IMR-90 (cell line): ENCODE measurements at regions not wholly inside any gene's neighbourhood (a gene's known extent, or its start where the extent isn't known, plus 50 kb on each side); places are given as distances from the start of the nearest gene placed in this dataset.

Experiments
- ATAC-seq: fragments of 200-7000 bp; cut with Tn5 transposase; 2 replicates; pipeline ENCODE4 v1.9.1; 2020; ENCODE audit warnings: low read depth, mild to moderate bottlenecking, moderate library complexity
- BruUV-seq: library from RNA; stranded (reverse); fragments of 400-500 nt; replicated peaks from 2 replicates; lab custom pipeline; 2021; lab: Mats Ljungman, UMichigan
- CTCF ChIA-PET: fragments of 300-600 bp; formaldehyde crosslinking; extraction: SDS; loops from one replicate; lab custom pipeline; 2021; ENCODE audit warnings: antibody characterized with exemption; lab: Yijun Ruan, JAX
- POLR2A ChIA-PET: fragments of 300-600 bp; sonication (Branson Sonifier 250); formaldehyde crosslinking; loops from one replicate; lab custom pipeline; 2022; ENCODE audit warnings: antibody characterized with exemption; ENCODE audit not compliant: unreplicated experiment; lab: Charles Lee
- DNase-seq: peaks from one replicate; pipeline ENCODE4 v3.0.0; 2013
- H2AFZ ChIP-seq: replicated peaks from 2 replicates; pipeline ENCODE3; 2013; ENCODE audit warnings: low read length, mild to moderate bottlenecking; ENCODE audit not compliant: poor library complexity
- H2AK5ac ChIP-seq: 2 replicates; pipeline ENCODE4 v1.6.1; 2013; ENCODE audit warnings: low read depth, low read length, inconsistent platforms
- H2AK9ac ChIP-seq: replicated peaks from 2 replicates; pipeline ENCODE3; 2013; ENCODE audit warnings: mild to moderate bottlenecking, low read depth, low read length, moderate library complexity; ENCODE audit not compliant: poor library complexity
- H2BK120ac ChIP-seq: 2 replicates; pipeline ENCODE4 v1.6.1; 2013; ENCODE audit warnings: low read depth, low read length, inconsistent platforms
- H2BK15ac ChIP-seq: 3 replicates; pipeline ENCODE4 v1.6.1; 2013; ENCODE audit warnings: low read depth, low read length, inconsistent platforms
- H2BK20ac ChIP-seq: 2 replicates; pipeline ENCODE4 v1.6.1; 2013; ENCODE audit warnings: low read depth, mild to moderate bottlenecking, inconsistent platforms, low read length, moderate library complexity
- H2BK5ac ChIP-seq: 2 replicates; pipeline ENCODE4 v1.6.1; 2013; ENCODE audit warnings: mild to moderate bottlenecking, low read depth, low read length, inconsistent platforms; ENCODE audit not compliant: poor library complexity, severe bottlenecking
- H3K14ac ChIP-seq: replicated peaks from 2 replicates; pipeline ENCODE4 v1.6.1; 2013; ENCODE audit warnings: low read depth, low read length, inconsistent platforms
- H3K18ac ChIP-seq: 2 replicates; pipeline ENCODE4 v1.6.1; 2013; ENCODE audit warnings: low read depth, low read length, control low read depth
- H3K23ac ChIP-seq: 2 replicates; pipeline ENCODE4 v1.6.1; 2013; ENCODE audit warnings: low read depth, low read length, inconsistent platforms
- H3K27ac ChIP-seq: 2 replicates; pipeline ENCODE4 v1.5.1; 2013; ENCODE audit warnings: mild to moderate bottlenecking, control low read depth, low read length; ENCODE audit not compliant: insufficient read depth
- H3K27me3 ChIP-seq: 2 replicates; pipeline ENCODE4 v1.6.1; 2013; ENCODE audit warnings: low read length; ENCODE audit not compliant: control insufficient read depth, insufficient read depth
- H3K36me3 ChIP-seq: 2 replicates; pipeline ENCODE4 v1.6.1; 2013; ENCODE audit warnings: low read length, mixed read lengths; ENCODE audit not compliant: control insufficient read depth, insufficient read depth
- H3K4ac ChIP-seq: 2 replicates; pipeline ENCODE4 v1.6.1; 2013; ENCODE audit warnings: low read depth, low read length, inconsistent platforms
- H3K4me1 ChIP-seq: 2 replicates; pipeline ENCODE4 v1.6.1; 2013; ENCODE audit warnings: low read length, mixed read lengths; ENCODE audit not compliant: control insufficient read depth, insufficient read depth
- H3K4me2 ChIP-seq: 2 replicates; pipeline ENCODE4 v1.6.1; 2013; ENCODE audit warnings: low read depth, mild to moderate bottlenecking, control low read depth, low read length, moderate library complexity
- H3K4me3 ChIP-seq: 2 replicates; pipeline ENCODE4 v1.5.1; 2013; ENCODE audit warnings: low read depth, mild to moderate bottlenecking, control low read depth, low read length, moderate library complexity; ENCODE audit not compliant: insufficient read depth
- H3K56ac ChIP-seq: 2 replicates; pipeline ENCODE4 v1.6.1; 2013; ENCODE audit warnings: low read length, inconsistent platforms; ENCODE audit not compliant: insufficient read depth; ENCODE audit errors: extremely low read depth
- H3K79me1 ChIP-seq, 2 experiments: 2 replicates each; pipeline ENCODE4 v1.6.1; 2013; ENCODE audit warnings: low read length in 2 of 2, inconsistent platforms in 1 of 2, low read depth in 1 of 2
- H3K9ac ChIP-seq: 2 replicates; pipeline ENCODE4 v1.6.1; 2013; ENCODE audit warnings: low read depth, low read length, control low read depth
- H3K9me1 ChIP-seq: 2 replicates; pipeline ENCODE4 v1.6.1; 2013; ENCODE audit warnings: low read length, inconsistent platforms; ENCODE audit not compliant: insufficient read depth
- H3K9me3 ChIP-seq: 2 replicates; pipeline ENCODE4 v1.6.1; 2013; ENCODE audit warnings: low read length; ENCODE audit not compliant: control insufficient read depth, insufficient read depth
- H4K20me1 ChIP-seq: 2 replicates; pipeline ENCODE4 v1.6.1; 2013; ENCODE audit warnings: low read length, inconsistent platforms; ENCODE audit not compliant: insufficient read depth
- H4K5ac ChIP-seq: 2 replicates; pipeline ENCODE4 v1.6.1; 2013; ENCODE audit warnings: mild to moderate bottlenecking, low read depth, low read length, control low read depth
- H4K8ac ChIP-seq, 2 experiments: 2 replicates each; pipeline ENCODE4 v1.6.1; 2013; ENCODE audit warnings: low read depth in 2 of 2, low read length in 2 of 2, control low read depth in 1 of 2, inconsistent platforms in 1 of 2
- H4K91ac ChIP-seq: 2 replicates; pipeline ENCODE4 v1.6.1; 2013; ENCODE audit warnings: low read depth, low read length, inconsistent platforms; ENCODE audit not compliant: insufficient read depth
- BHLHE40 ChIP-seq: fragments of 150-350 bp; IDR thresholded peaks from 2 replicates; pipeline ENCODE4 v1.6.1; 2016; ENCODE audit warnings: mild to moderate bottlenecking, low read depth, low read length
- CHD1 ChIP-seq: IDR thresholded peaks from 2 replicates; pipeline ENCODE4 v1.6.1; 2012; ENCODE audit warnings: low read depth, low read length, improper control_type of control experiment
- FOS ChIP-seq: fragments of 150-350 bp; IDR thresholded peaks from 2 replicates; pipeline ENCODE4 v1.6.1; 2016; ENCODE audit warnings: low read depth, low read length
- MAFK ChIP-seq: IDR thresholded peaks from 2 replicates; pipeline ENCODE4 v1.6.1; 2012; ENCODE audit warnings: low read depth, low read length, improper control_type of control experiment
- MAZ ChIP-seq: IDR thresholded peaks from 2 replicates; pipeline ENCODE4 v1.6.1; 2012; ENCODE audit warnings: low read depth, mild to moderate bottlenecking, low read length, improper control_type of control experiment, moderate library complexity, borderline replicate concordance
- MXI1 ChIP-seq: IDR thresholded peaks from 2 replicates; pipeline ENCODE4 v1.6.1; 2012; ENCODE audit warnings: low read depth, mild to moderate bottlenecking, low read length, moderate library complexity, borderline replicate concordance
- POLR2A ChIP-seq: IDR thresholded peaks from 2 replicates; pipeline ENCODE4 v1.6.1; 2012; ENCODE audit warnings: mild to moderate bottlenecking, low read depth, low read length
- RAD21 ChIP-seq: IDR thresholded peaks from 2 replicates; pipeline ENCODE4 v1.6.1; 2012; ENCODE audit warnings: low read length, improper control_type of control experiment
- USF2 ChIP-seq: fragments of 150-350 bp; IDR thresholded peaks from 2 replicates; pipeline ENCODE4 v1.6.1; 2017; ENCODE audit warnings: mild to moderate bottlenecking, antibody characterized with exemption, low read length, low read depth
- WGBS, 2 experiments: methylation state at CpG; one replicate each; pipeline versions ENCODE4 v1.1.5 to v1.1.7; 2013; ENCODE audit warnings: missing lambda C conversion rate in 2 of 2; ENCODE audit not compliant: insufficient read length in 1 of 2; ENCODE audit errors: extremely low coverage in 2 of 2; 5-methylcytosine and 5-hydroxymethylcytosine counted together
- dilution Hi-C: fragments of 300-500 bp; cut with HindIII; formaldehyde crosslinking; loops from one replicate; pipeline ENCODE4 v1.14.3; 2018; ENCODE audit warnings: low sequenced_read_pairs; ENCODE audit not compliant: unreplicated experiment
- in situ Hi-C: fragments of 300-500 bp; cut with MboI; formaldehyde crosslinking; loops from 3 replicates; pipeline ENCODE4 v1.14.3; 2019; ENCODE audit warnings: low sequenced_read_pairs, inconsistent platforms, mixed read lengths
- intact Hi-C: fragments of 100-400 bp; cut with micrococcal nuclease; formaldehyde crosslinking; loops from 2 replicates; pipeline ENCODE4 v1.10.0; 2022

GRCh38 chr10:128274938-128275337 is 148.7 kb upstream of the MKI67 start:
- Histone ChIP-seq H2AK5ac (no peak overlapping the region), H3K4me3 (no peak overlapping the region), H2AK9ac (no peak overlapping the region), H3K56ac (no peak overlapping the region), H4K20me1 (no peaks in the 10 kb centered on the region), H3K9me1 (no peaks in the 10 kb centered on the region), H3K9ac (no peak overlapping the region), H2AFZ (no peak overlapping the region), H3K23ac (no peak overlapping the region), H3K4me1 (no peaks in the 10 kb centered on the region), H3K27ac (no peak overlapping the region), H3K14ac (no peak overlapping the region), H3K4me2 (no peak overlapping the region), H3K79me1 (no peaks in the 10 kb centered on the region), H2BK20ac (no peak overlapping the region), H2BK5ac (no peak overlapping the region), H3K18ac (no peak overlapping the region), H4K8ac (no peak overlapping the region), H4K5ac (no peak overlapping the region), H3K36me3 (no peaks in the 10 kb centered on the region), H4K91ac (no peak overlapping the region), H3K27me3 (no peaks in the 10 kb centered on the region), H3K9me3 (peaks cover 14% of the 10 kb centered on the region; the same call in 1 of the 2 replicates), H3K4ac (no peak overlapping the region), H2BK15ac (no peak overlapping the region), H2BK120ac (no peak overlapping the region)
- POLR2A ChIA-PET, result no interaction called here
- ATAC-seq, result no peak
- BruUV-seq, result no TSS peak
- dilution Hi-C loops, result no loop called here
- TF ChIP-seq FOS, result no peak
- TF ChIP-seq MXI1, result no peak
- TF ChIP-seq POLR2A, result no peak
- TF ChIP-seq USF2, result no peak
- no peak for TF ChIP-seq MAZ
- no peak for TF ChIP-seq BHLHE40
- no peak for TF ChIP-seq CHD1
- no peak for TF ChIP-seq MAFK
- no peak for TF ChIP-seq RAD21
- CTCF ChIA-PET, result no interaction called here
- DNase-seq, result no peak
- in situ Hi-C loops, result no loop called here
- intact Hi-C loops, result no loop called here
- 4% methylated on average over 5 of the region's 10 CpGs; no CpG with 5 or more reads in 1 of the 2 experiments for WGBS, 2 experiments
